Activated CD4-positive, alpha-beta T cell treated with anti-CD3 and anti-CD28 coated beads for 36 hours (primary cell): ENCODE measurements at regions not wholly inside any gene's neighbourhood (a gene's known extent, or its start where the extent isn't known, plus 50 kb on each side); places are given as distances from the start of the nearest gene placed in this dataset.
"Not testable (repeated sequence)": the region's sequence is repeated elsewhere in the genome, so short reads cannot be mapped to it uniquely, and the experiment has no call there.

Experiments used
- ATAC-seq: fragments of 200-7000 bp; cut with Tn5 transposase; one replicate; pipeline ENCODE4 v1.10.0; 2021; ENCODE audit warnings: mild to moderate bottlenecking, moderate library complexity
- CTCF ChIA-PET: fragments of 350-600 bp; sonication (Branson Sonifier 250); formaldehyde crosslinking; loops from one replicate; lab custom pipeline; 2021; ENCODE audit warnings: antibody characterized with exemption; lab: Charles Lee
- POLR2A ChIA-PET: fragments of 350-600 bp; sonication (Branson Sonifier 250); formaldehyde crosslinking; loops from one replicate; lab custom pipeline; 2021; ENCODE audit warnings: antibody characterized with exemption, inconsistent platforms; lab: Charles Lee
- DNase-seq: peaks from one replicate; pipeline ENCODE4 v3.0.0-alpha.2; 2020
- H3K27ac Mint-ChIP-seq: one replicate; pipeline ENCODE4 v1.8.0; 2021; ENCODE audit warnings: mixed read lengths
- H3K27me3 Mint-ChIP-seq: one replicate; pipeline ENCODE4 v1.8.0; 2021; ENCODE audit warnings: mixed read lengths
- H3K36me3 Mint-ChIP-seq: one replicate; pipeline ENCODE4 v1.8.0; 2021; ENCODE audit warnings: low read depth, mixed read lengths
- H3K4me1 Mint-ChIP-seq: one replicate; pipeline ENCODE4 v1.8.0; 2021; ENCODE audit warnings: mixed read lengths
- H3K4me3 Mint-ChIP-seq: one replicate; pipeline ENCODE4 v1.8.0; 2021; ENCODE audit warnings: mild to moderate bottlenecking, moderate library complexity, mixed read lengths
- H3K9me3 Mint-ChIP-seq: one replicate; pipeline ENCODE4 v1.8.0; 2021; ENCODE audit warnings: low read depth, mixed read lengths
- intact Hi-C, 2 experiments: fragments of 100-400 bp; cut with DNase I in 1 of 2; cut with micrococcal nuclease in 1 of 2; formaldehyde crosslinking; loops; one replicate each; pipeline versions ENCODE4 v1.14.2 to v1.15.1; 2022 to 2024; cut with DNase I, micrococcal nuclease

DNA sequence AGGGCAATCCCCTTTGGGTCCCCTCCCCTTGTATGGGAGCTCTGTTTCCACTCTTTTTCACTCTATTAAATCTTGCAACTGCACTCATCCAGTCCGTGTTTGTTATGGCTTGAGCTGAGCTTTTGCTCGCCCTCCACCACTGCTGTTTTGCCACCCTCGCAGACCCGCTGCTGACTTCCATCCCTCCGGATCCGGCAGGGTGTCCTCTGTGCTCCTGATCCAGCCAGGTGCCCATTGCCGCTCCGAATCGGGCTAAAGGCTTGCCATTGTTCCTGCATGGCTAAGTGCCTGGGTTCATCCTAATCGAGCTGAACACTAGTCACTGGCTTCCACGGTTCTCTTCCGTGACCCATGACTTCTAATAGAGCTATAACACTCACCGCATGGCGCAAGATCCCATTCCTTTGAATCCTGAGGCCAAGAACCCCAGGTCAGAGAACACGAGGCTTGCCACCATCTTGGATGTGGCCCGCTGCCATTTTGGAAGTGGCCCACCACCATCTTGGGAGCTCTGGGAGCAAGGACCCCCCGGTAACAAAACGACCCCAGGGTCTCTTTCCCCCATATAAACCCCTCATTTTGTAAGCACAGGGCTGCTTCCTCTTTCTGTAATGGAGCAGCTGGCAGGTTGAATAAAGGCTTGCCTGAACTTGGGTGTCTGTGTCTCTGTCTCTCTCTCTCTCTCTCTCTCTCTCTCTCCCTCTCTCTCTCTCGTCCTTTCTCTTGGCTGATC, 1166.2 kb downstream of the TAF11L14 start:
- H3K36me3 Mint-ChIP-seq = no peaks in the 10 kb centered on the region
- intact Hi-C loops = no loop called here
- no peaks in the 10 kb centered on the region for H3K4me1 Mint-ChIP-seq
- ChIA-PET CTCF (interaction anchor here (0.7 kb wide), 1 partner anchor 12 kb away, joined by 3 read pairs; no protein-coding TSS in a partner anchor), POLR2A (no interaction called here)
- no peak overlapping the region for H3K27ac Mint-ChIP-seq
- H3K4me3 Mint-ChIP-seq = no peak overlapping the region
- DNase-seq (no peak), ATAC-seq (no peak)
- no peaks in the 10 kb centered on the region for H3K27me3 Mint-ChIP-seq
- H3K9me3 Mint-ChIP-seq = no peaks in the 10 kb centered on the region

DNA sequence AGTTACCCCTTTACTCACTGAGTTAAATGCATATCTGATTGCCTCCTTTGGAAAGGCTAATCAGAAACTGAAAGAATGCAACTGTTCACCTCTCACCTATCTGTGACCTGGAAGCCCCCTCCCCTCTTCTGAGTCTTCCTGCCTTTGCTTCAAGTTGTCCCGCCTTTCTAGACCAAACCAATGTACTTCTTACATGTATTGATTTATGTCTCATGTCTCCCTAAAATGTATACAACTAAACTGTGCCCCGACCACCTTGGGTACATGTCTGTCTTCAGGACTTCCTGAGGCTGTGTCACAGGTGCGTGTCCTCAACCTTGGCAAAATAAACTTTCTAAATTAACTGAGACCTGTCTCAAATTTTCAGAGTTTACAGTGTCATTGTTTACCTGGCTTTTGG, 1167.2 kb downstream of the TAF11L14 start:
- H3K27ac Mint-ChIP-seq, H3K27me3 Mint-ChIP-seq, H3K4me3 Mint-ChIP-seq, CTCF ChIA-PET, H3K9me3 Mint-ChIP-seq, DNase-seq, intact Hi-C loops, ATAC-seq, POLR2A ChIA-PET, H3K4me1 Mint-ChIP-seq, H3K36me3 Mint-ChIP-seq: not testable (repeated sequence)

DNA sequence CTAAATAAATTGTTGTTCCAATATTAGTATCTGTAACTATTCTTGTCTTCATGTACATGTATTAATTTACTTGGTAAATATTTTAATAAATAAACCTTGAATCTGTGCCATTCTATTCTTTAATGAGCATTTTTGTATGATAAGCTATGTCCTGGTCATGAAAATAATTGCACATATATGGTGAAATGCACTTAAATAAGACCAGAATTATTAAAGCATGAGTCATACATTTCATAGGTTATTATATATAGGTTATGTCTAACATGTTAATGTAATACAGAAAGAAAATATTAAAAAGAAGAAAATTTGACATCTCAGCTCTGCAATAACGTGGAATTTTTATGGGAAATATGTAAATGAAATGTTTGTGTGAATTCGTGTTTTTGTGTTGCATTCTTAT, 1168.1 kb downstream of the TAF11L14 start:
- H3K36me3 Mint-ChIP-seq = no peaks in the 10 kb centered on the region
- no peaks in the 10 kb centered on the region for H3K4me1 Mint-ChIP-seq
- no peak overlapping the region for H3K27ac Mint-ChIP-seq
- no peaks in the 10 kb centered on the region for H3K9me3 Mint-ChIP-seq
- CTCF ChIA-PET = interaction anchor here (1.2 kb wide), 1 partner anchor 13 kb away, joined by 3 read pairs; no protein-coding TSS in a partner anchor
- intact Hi-C loops = no loop called here
- DNase-seq = no peak
- no peak for ATAC-seq
- H3K27me3 Mint-ChIP-seq = no peaks in the 10 kb centered on the region
- H3K4me3 Mint-ChIP-seq = no peak overlapping the region
- POLR2A ChIA-PET = no interaction called here

DNA sequence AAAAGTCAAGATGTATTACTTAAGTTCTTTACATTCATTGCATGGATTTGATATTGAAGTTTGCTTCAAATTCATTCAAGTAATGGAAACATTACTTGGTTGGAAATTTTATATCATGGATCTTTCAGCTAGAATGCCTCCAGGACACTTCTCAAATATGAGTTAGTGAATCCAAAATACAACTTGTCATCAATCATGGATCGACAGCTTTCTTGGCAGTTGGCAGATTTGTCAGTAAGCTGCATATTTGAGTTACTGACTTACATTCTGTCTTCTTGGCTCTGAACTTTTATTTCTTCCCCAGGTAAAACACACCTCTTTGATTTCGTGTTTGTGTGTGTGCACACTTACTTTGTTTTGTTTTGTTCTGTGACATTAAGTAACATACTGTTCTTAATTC, 1171.1 kb downstream of the TAF11L14 start:
- H3K27me3 Mint-ChIP-seq = peaks cover 2% of the 10 kb centered on the region
- ChIA-PET POLR2A (interaction anchor here (0.6 kb wide), 1 partner anchor 14 kb away, joined by 3 read pairs; no protein-coding TSS in a partner anchor), CTCF (no interaction called here)
- no peak overlapping the region for H3K4me3 Mint-ChIP-seq
- no peaks in the 10 kb centered on the region for H3K4me1 Mint-ChIP-seq
- DNase-seq = no peak
- no peaks in the 10 kb centered on the region for H3K9me3 Mint-ChIP-seq
- H3K36me3 Mint-ChIP-seq = no peaks in the 10 kb centered on the region
- intact Hi-C loops = no loop called here
- no peak for ATAC-seq
- no peak overlapping the region for H3K27ac Mint-ChIP-seq

DNA sequence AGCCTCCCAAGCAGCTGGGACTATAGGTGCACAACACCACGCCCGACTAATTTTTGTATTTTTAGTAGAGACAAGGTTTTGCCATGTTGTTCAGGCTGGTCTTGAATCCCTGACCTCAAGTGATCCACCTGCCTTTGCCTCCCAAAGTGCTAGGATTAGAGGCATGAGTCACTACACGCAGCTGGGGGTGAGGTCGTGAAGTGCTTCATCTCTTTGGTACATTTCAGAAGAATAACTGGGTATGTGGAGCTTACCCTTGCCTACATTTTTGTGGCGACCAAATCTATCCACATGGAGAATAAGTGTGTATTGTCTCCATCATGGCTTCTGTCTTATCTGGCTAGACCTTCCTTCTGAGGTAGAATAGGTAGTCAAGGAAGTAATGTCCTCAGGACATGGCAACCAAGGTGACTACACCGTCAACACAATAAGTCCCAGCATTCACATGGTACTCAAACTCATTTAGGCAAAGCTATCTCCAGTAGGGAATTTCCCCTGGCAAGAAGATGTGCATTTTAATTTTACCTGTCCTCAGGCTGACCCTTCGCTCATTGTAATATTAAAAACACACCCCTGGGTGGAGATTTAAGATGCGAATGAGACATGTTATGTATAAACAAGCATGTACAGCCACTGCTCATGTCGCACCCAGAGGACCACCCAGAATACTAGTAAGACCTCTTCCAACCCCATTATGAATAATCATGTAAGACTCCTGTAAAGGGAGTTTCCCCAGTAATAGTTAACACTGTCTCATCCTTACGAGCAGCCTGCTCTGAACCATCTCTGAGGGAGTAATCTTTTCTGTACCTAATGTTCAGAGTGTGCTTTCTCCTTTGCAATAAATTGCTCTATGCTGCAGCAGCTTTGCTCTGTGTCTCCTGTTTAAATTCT, 1173.2 kb downstream of the TAF11L14 start:
- DNase-seq (no peak), ATAC-seq (no peak)
- no peaks in the 10 kb centered on the region for H3K4me1 Mint-ChIP-seq
- H3K36me3 Mint-ChIP-seq = no peaks in the 10 kb centered on the region
- CTCF ChIA-PET = no interaction called here
- H3K4me3 Mint-ChIP-seq = no peak overlapping the region
- POLR2A ChIA-PET = no interaction called here
- no peaks in the 10 kb centered on the region for H3K9me3 Mint-ChIP-seq
- intact Hi-C loops = no loop called here
- H3K27ac Mint-ChIP-seq = no peak overlapping the region
- H3K27me3 Mint-ChIP-seq = peaks cover 2% of the 10 kb centered on the region

DNA sequence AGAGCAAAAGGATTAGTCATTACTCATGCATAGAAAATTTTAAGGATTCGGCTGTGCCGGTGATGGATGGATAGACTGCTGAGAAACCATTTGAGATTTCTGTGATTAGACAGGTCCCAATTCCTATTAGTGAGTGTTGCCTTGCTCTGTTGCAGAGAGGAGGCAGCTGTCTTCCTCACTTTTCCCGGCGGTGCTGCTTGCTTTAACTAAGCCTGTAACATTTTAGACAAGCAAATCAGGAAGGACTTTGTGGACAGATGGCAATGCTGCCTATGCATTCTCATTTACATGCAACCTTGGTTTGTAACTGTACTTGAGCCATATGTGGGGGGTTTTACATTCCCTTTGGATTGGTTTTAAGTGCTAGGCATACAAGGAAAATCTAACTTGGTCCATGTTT, 1176.3 kb downstream of the CDH18 start:
- ATAC-seq (no peak), DNase-seq (no peak)
- H3K4me1 Mint-ChIP-seq = no peaks in the 10 kb centered on the region
- no peaks in the 10 kb centered on the region for H3K9me3 Mint-ChIP-seq
- ChIA-PET POLR2A (no interaction called here), CTCF (no interaction called here)
- H3K36me3 Mint-ChIP-seq = no peaks in the 10 kb centered on the region
- intact Hi-C loops = no loop called here
- no peak overlapping the region for H3K27ac Mint-ChIP-seq
- H3K27me3 Mint-ChIP-seq = peaks cover 2% of the 10 kb centered on the region
- no peak overlapping the region for H3K4me3 Mint-ChIP-seq

DNA sequence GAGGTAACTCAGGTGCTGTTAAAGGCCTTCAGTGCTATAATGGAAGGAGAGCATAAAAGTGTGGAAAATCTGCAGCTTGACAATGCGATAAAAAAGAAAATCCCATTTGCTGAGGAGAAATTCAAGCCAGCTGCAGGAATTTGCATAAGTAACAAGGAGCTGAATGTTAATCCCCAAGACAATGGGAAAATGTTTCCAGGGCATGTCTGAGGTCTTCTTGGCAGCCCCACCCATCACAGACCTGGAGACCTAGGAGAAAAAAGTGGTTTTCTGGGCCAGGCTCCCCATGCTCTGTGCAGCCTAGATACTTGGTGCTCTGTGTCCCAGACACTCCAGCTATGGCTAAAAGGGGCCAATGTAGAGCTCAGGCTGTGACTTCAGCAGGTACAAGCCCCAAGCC, 1159.6 kb downstream of the CDH18 start:
- ChIA-PET CTCF (no interaction called here), POLR2A (no interaction called here)
- Mint-ChIP-seq H3K4me1 (no peaks in the 10 kb centered on the region), H3K36me3 (no peaks in the 10 kb centered on the region), H3K4me3 (no peak overlapping the region), H3K9me3 (no peaks in the 10 kb centered on the region), H3K27ac (no peak overlapping the region), H3K27me3 (no peaks in the 10 kb centered on the region)
- ATAC-seq (no peak), DNase-seq (no peak)
- intact Hi-C loops = no loop called here

DNA sequence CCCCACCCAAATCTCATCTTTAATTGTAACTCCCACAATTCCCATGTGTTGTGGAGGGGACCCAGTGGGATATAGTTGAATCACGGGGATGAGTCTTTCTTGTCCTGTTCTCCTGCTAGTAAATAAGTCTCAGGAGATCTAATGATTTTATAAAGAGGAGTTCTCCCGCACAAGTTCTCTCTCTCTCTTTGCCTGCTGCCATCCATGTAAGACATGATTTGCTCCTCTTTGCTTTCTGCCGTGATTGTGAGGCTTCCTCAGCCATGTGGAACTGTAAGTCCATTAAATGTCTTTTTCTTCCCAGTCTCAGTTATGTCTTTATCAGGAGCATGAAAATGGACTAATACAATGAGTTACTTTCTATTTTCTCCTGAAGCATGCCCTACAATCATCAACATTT, 1158.5 kb downstream of the CDH18 start:
- intact Hi-C loops = no loop called here
- no peak for ATAC-seq
- CTCF ChIA-PET = no interaction called here
- Mint-ChIP-seq H3K9me3 (no peaks in the 10 kb centered on the region), H3K36me3 (no peaks in the 10 kb centered on the region), H3K27me3 (no peaks in the 10 kb centered on the region), H3K4me1 (no peaks in the 10 kb centered on the region), H3K4me3 (no peak overlapping the region), H3K27ac (no peak overlapping the region)
- POLR2A ChIA-PET = no interaction called here
- DNase-seq = no peak

DNA sequence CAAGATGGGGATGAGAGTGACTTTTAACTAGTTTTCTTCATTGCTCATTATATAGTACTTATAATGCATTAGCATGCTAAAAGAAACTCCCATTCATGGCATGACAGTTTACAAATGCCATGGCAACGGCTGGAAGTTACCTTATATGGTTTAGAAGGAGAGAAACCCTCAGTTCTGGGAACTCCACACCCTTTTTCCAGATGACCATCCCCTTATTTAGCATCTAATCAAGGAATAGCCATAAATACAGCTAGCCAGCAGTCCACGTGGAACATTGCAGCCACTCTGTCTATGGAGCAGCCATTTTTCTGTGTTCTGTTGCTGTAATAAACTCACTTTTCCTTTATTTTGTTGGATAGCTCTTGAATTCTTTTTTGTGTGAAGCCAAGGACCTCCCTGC, 1137.8 kb downstream of the CDH18 start:
- Mint-ChIP-seq H3K4me3 (no peak overlapping the region), H3K9me3 (no peaks in the 10 kb centered on the region), H3K36me3 (no peaks in the 10 kb centered on the region), H3K27ac (no peak overlapping the region), H3K27me3 (no peaks in the 10 kb centered on the region), H3K4me1 (peaks cover 2% of the 10 kb centered on the region)
- ChIA-PET CTCF (no interaction called here), POLR2A (no interaction called here)
- ATAC-seq (no peak), DNase-seq (no peak)
- intact Hi-C loops = no loop called here

DNA sequence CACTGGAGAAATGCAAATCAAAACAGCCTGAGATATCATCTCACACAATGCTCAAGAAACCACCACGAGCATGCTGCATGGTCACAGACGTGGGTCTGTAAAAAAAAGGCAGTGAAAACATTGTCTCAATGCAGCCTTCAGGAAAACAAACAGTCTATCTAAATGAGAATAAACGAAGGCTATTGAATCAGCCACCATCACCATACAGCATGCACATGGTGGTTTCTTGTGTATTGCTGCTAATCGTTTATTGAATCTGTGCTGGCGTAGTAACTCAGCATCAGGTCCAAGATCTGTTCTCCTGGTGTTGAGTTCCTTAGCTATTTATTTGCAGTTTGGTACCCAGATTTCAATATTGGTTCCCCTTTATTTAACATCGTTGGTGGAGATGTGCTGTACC, 1115.0 kb downstream of the CDH18 start:
- CTCF ChIA-PET = no interaction called here
- Mint-ChIP-seq H3K4me3 (no peak overlapping the region), H3K4me1 (no peaks in the 10 kb centered on the region), H3K9me3 (no peaks in the 10 kb centered on the region), H3K36me3 (no peaks in the 10 kb centered on the region), H3K27me3 (no peaks in the 10 kb centered on the region), H3K27ac (no peak overlapping the region)
- intact Hi-C loops = no loop called here
- POLR2A ChIA-PET = no interaction called here
- DNase-seq (no peak), ATAC-seq (no peak)

DNA sequence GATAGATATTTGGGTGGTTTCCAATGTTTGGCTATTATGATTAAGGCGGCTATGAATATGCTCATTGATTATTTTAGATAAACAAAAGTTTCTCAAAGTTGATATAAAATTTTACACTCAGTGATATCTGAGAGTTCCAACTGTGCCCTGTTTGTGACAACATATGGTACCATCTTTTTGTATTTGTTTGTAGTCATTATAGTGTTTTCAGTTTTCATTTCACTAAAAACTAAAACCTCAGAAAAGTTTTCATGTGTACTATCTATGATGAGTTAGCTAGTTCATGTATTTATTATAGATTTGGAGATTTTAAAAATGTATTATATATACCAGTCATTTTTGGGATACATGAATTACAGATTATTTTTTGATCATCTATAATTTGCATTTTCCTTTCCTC, 1111.4 kb downstream of the CDH18 start:
- Mint-ChIP-seq H3K27me3 (no peaks in the 10 kb centered on the region), H3K36me3 (no peaks in the 10 kb centered on the region), H3K4me1 (no peaks in the 10 kb centered on the region), H3K27ac (no peak overlapping the region), H3K9me3 (peaks cover 2% of the 10 kb centered on the region), H3K4me3 (no peak overlapping the region)
- intact Hi-C loops = no loop called here
- POLR2A ChIA-PET = no interaction called here
- CTCF ChIA-PET = no interaction called here
- no peak for ATAC-seq
- DNase-seq = no peak

DNA sequence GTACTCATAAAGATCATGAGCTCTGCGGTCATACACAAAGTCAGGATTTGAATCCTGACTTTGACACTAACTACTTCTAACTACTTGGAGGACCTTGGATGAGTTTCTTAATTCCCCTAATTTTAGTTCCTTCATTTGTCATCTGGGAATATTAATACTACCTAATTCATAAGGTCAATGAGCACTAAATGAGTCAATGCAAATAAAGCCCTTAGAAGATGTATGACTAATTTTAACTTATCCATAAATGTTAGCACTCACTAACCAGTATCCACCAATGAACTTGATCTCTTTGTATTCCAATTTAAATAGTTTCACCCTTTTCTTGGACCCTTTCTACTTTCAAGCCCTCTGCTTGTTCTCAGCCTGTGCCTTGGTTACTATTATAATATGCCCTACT, 1106.4 kb downstream of the CDH18 start:
- intact Hi-C loops = no loop called here
- ChIA-PET CTCF (no interaction called here), POLR2A (no interaction called here)
- Mint-ChIP-seq H3K4me3 (no peak overlapping the region), H3K27me3 (no peaks in the 10 kb centered on the region), H3K27ac (no peak overlapping the region), H3K4me1 (no peaks in the 10 kb centered on the region), H3K36me3 (no peaks in the 10 kb centered on the region), H3K9me3 (peaks cover 2% of the 10 kb centered on the region)
- no peak for ATAC-seq
- DNase-seq = no peak
